CD4-positive, alpha-beta T cell treated with Interleukin-2 at 100 ng/mL for 4 hours (primary cell): ENCODE measurements at regions not wholly inside any gene's neighbourhood (a gene's known extent, or its start where the extent isn't known, plus 50 kb on each side); places are given as distances from the start of the nearest gene placed in this dataset.

ENCODE experiments used
- DNase-seq: peaks from one replicate; pipeline ENCODE4 v3.0.0-alpha.2; 2020; ENCODE audit warnings: low spot score

DNA sequence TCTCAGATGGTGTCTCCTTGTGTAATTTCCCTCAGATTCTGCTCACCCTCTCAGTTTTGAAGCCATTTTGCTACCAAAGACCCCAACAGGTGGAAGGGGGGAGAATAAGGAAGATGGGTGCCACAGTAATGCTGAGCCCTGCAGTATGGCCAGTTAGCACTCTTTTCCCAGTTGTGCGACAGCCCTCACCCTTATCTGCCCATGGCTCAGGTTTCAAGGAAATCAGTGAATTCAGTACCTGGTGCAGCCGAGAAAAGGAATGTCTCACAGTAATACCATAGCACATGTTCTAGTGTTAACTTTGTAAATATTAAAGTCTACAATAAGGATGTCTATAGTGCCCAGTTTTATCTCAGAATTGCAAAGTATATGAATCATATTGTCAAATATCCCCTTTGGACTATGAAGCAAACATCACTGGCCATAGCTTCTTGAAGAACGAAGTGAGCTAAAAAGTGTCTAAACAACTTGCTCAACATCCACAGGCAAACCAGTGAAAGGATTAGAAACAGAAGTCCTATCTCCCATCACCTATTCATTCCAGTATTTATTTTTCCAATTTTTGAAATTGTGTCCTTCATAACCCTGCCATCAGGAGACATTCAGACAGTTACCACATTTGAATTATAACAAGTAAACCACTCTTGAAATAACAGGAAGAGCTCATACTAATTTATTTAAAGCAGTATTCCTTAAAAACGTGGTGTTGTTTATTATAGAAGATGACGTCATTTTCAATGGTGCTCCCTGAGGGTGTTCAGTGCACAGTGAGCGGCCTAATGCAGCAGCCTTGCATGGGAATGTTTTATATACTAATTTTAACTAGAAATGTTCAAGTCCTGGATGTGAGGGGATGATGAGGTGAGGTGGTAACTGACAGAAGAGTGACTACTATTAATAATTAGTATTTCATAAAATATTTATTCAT is 366.2 kb downstream of the TFAP2A start:
- no peak for DNase-seq

DNA sequence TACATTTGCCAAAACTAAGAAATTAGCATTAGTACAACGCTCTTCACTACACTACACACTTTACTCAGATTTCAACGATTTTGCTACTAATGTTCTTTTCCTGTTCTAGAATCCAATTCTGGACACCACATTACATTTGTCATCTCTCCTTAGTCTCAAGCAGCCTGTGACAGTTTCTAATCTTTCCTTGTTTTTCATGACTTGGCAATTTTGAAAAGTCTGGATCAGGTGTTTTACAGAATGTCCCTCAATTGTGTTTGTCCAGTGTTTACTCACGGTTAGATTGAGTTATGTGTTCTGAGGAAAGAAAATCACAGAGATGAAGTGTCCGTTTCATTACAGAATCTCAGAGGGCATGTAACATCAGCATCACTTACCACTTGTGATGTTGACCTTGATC is 372.6 kb downstream of the TFAP2A start:
- DNase-seq: no peak

DNA sequence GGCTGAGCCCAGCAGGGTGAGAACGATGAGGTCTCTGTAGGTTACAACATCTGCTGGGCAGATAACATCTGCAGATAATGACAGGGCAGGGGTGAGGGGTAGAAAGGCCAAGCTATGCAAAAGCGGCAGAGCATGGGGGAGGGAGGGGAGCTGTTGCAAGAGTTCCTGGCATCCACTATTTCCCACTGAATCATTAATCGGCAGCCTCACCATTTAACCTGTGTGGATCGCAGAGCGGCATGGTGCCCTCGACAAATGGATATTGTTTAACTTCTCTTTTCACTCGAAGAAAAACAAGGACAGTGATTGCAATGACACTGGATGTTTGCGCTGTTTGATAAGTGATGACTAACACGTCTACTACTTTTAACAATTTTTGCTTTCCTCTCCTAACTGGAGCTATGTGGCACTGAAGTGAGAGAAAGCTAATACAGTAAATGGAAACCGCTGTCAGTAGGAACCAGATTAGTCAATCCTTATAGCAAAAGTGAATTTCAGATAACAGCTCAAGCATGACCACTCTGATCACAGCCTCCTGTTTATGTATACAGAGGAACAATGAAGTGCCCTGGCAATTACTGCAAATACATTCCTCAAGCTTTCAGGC is 381.5 kb downstream of the TFAP2A start:
- DNase-seq: no peak

DNA sequence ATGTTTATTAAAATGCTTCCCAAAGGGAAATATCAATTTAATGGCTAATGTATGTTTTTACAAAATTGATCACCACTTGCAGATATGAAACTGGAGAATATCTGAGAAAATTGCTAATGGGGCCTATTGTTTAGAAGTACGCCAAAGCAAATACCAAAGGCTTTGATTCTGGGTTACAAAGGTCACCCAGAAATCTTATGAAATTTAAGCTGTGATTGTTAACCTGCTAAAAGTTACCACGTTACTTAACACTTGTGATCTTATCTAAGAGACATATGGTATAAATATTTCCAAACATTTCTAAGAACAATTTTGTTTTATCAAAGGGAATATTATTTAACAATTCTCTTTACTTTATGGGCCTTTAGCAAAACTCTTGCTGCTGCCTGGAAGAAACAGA is 383.3 kb downstream of the TFAP2A start:
- no peak for DNase-seq

DNA sequence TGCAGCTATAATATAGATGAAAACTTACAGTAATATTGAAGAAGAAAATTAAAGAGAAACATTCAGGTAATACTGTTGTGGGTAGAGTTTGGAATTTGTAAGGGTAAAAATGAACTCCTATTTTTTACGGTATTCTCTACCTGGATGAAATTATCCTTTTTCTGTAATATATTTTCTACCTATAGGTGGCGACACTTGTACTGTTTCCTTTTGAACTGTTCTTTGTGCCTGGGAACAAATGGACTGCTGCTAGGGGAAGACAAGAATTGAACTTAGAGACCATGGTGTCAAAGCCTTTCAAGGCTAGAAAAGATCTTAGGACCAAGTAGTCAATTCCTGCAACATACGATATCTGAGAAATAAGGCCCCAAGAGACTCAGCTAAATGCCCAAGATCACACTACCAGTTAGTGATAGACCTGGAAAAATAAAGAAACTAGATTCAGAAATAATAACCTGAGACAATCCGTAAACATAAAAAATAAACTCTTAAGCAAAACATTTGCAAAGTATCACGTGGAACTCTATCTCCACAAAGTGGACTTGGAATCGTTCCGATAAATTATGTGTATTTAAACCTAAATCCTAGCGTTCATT is 383.8 kb downstream of the TFAP2A start:
- no peak for DNase-seq

DNA sequence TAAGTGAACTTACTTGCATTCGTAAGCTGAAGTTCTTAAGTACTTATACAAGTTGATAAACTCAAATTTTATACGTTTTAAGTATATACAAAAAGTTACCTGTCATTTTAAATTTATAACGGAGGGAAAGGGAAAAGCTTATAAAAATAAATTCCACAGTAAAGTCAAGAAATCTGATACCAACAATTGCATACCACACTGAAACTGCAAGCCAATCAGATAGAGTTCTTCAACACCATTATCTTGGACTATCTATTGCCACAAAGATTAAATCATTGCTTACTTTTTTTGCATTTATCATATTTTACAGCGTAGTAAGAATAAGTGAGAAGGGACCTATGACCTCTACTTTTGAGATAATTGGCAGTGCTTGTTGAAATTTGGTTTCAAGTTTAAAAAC is 386.7 kb downstream of the TFAP2A start:
- DNase-seq: no peak

DNA sequence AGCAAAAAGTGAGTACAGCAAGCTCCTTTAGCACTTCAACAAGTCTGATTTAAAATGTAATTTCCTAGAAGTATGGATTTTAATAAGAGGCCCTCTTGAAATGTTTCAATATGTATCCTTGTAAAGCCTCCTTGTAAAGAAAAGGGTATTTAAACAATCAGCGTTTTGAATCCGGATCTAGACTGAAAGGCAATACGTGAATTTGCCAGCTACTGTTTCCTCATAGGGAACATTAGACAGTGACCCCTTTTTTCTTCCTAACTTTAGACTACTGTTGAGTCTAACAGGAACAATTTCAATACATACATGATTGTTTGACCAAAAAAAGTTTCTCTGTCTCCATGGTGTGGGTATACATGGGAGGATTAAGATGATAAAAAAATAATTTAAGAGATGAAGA is 395.0 kb downstream of the TFAP2A start:
- no peak for DNase-seq

DNA sequence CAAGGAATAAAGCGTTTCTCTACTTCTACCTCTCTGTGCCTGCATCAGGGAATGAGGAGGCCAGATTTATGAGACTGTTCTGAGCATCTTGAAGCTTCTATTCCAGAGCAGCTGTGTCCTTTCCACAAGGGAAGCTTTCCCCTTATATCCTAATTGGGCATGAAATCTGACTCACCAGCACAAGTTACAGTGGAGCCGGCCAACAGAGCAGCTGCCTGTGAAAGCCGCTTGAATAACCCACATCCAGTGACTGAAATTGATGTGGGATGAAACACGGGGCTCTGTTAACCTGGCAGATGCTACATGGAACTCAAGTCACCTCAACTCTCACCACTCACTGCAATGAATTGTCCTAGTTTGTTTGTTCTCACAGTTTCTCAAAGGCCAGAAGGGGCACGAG is 400.3 kb downstream of the TFAP2A start:
- DNase-seq: no peak

DNA sequence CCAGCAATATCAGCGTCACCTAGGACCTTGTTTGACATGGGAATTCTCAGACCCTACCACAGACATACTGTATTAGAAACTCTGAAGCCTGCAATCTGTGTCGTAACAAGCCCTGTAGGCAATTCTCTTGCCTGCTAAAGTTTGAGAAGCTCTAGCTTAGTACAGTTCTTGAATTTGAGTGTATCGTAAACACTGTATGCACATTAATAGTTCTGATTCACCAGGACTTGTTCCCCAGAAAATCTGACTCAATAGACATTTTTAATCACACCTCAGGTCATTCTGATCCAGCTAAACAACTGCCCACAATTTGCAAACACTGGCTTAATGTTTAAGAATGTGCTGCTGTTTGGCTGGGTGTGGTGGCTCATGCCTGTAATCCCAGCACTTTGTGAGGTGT is 414.3 kb downstream of the TFAP2A start:
- DNase-seq: no peak

DNA sequence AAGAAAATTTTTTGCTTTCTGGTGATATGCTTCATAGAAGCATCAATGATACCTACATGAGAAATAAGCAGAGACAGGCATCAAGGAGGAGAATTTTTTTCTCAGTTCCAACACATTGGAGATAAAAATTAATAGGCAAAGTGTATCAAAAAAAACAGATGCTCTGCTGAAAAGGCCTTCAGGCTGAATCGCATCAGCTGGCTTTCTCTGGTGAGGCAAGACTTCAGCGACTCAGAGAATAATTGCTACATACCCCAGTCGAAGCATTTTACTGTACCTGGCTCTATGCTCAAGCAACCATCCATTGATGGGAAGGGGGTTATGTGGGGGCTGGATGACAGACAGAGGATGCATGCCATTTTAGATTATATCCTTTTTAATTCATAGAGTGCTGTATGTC is 415.1 kb downstream of the TFAP2A start:
- DNase-seq: no peak

DNA sequence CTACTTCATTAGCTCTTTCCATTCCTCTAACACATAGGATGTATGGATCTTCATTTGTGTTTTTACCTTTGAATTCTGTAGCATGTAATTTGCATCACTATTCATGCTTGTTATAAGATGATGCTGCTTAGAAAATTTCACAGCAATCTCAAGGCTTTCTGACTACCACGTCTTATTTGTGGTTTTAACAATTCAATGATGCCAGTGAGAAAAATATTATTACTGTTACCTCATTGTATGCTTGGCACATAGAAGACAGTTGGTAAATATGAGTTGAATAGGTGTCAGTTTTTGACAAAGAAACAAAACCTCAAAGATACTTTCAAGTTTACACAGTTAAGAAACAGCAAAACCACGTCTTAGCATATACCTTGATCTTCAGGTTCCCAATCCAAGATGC is 428.6 kb downstream of the TFAP2A start:
- DNase-seq: no peak

DNA sequence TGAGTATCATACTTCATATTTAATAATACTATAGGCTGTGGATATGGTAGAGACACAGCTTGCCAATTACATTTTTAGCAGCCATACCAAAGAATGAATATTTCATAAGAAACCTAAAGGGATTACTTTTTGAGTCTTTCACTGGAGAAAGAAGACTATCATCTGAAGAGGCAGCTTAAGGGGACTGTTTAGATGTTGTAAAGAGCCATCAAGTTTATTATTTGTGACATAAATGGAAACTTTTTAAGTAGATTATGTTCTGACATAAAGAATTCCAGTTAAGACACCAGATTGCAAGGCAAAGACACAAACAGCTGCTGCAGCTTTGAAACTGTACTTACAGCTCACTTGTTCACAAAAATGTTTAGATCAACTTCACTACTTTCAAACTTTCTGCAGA is 429.4 kb downstream of the TFAP2A start:
- no peak for DNase-seq

DNA sequence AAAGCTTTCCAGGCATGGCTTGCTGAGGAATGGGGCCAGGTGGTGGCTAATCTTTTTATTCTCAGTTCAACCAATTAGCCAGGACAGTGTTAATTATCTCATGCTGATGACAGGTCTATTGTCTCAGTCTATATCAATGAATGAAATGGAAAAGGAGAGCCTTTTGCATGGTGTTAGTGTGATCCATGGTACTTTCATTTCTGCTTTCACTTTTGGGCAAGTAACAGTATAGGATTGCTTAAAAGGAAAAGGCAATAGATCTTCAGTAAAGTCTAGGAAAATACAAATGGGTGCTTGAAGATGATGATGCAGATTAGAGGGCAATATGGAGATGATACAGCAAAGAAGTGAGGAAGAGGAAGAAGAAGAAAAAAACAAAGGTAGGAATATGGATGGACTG is 430.3 kb downstream of the TFAP2A start:
- no peak for DNase-seq

DNA sequence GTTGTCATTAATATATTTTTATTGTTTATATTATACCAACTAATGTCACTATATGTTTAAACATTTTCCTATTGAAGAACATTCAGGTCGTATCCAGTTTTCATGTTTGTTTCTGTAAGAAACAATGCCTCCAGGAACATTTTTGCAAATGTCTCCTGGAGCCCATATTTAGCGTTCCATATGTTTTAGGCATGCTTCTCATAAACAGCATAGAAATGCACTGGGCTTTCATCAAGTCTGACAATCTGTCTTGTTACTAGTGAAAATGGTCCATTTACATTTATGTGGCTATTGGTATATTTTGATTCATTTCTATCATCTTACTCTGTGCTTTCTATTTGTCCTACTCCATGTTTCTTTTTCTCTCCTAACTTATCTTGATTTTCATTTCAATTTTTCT is 431.7 kb downstream of the TFAP2A start:
- no peak for DNase-seq

DNA sequence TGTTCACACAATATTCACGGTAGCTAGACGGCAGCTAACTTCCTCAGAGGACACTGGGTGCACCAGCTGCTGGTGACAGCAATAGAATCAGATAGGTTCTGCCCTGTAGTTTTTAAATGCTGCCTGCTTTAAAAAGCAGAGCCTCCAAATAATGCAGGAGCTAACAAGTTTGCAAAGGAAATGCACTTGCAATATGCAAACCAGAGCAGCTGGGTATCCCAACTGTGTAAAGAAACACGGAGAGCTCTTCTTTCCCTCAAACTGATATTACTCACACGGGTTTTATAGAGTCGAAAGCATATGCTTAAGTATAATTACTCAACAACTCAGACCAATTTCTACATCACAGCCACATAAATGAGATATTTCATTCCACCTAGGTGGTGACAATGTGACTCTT is 432.7 kb downstream of the TFAP2A start:
- no peak for DNase-seq

DNA sequence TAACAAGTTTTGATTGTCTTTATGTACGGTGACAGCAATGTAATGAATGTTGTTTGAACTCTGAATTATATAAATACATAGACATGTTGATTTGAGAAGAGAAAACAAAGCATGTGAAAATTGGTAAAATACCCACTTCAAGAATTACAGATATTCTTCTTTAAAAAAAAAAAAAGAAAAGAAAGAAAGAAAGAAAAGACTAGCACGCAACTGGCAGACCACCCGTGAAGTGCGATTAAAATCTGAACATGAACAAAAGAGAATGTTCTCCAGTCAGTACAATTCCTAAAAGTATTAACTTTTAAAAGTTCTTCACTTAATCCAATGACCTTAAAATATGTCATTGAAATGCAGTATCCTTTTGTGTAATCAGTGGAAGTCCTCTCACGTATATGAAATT is 434.9 kb downstream of the TFAP2A start:
- no peak for DNase-seq

DNA sequence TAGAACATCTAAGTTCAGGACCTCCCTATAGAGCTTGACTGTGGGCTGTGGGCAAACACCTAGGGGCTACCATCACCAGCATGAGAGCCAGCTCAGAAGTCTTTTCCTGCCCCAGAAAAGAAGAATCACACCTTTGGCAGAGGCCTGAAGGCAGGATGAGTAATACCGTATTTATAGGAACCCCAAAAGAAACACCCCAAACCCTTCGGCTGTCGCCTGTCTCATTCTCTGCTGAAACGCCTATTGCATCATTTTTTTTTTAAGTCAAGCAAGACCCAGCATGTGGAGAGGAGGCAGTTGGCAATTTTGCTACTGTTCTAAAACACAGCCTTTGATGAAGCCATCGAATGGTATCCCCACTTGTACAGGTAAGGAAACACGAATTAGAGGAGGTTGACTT is 436.4 kb downstream of the TFAP2A start:
- DNase-seq: no peak

DNA sequence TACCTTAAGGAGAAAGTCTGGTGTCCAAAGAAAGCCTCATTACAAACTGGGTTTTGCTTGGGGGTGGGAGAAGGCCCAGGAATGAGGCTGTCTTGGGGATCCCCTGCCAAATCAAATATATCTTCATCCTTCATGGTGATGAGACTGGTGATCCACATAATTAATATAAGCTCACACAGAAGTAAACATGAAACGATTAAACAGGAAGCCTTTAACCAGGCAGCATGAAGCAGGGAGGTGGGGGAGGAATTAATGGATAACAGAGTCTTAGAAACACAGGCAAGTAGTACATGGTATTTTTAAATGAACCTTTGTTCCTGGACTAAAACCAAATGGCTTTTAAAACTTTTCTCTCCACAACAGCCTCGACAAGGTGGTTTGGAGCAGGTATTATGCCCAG is 437.5 kb downstream of the TFAP2A start:
- DNase-seq: no peak

DNA sequence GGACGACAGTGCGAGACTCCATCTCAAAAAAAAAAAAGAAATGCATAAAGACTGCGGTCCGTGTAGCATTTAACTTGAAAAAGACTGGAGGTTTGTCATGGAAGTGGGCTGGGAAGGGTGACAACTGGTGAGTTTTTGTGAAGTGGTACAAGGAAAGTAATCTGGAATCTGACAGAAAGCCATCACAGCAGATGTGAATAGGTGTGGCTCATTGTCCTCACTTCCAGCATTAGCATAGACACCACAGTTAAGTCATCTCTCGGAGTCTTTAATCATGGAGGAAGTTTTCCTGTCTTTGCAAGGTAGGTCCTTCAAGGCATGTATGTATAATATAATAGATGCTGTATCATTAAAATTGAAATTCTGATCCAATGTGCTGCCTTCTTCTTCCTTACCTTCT is 453.2 kb downstream of the TFAP2A start:
- DNase-seq: no peak

DNA sequence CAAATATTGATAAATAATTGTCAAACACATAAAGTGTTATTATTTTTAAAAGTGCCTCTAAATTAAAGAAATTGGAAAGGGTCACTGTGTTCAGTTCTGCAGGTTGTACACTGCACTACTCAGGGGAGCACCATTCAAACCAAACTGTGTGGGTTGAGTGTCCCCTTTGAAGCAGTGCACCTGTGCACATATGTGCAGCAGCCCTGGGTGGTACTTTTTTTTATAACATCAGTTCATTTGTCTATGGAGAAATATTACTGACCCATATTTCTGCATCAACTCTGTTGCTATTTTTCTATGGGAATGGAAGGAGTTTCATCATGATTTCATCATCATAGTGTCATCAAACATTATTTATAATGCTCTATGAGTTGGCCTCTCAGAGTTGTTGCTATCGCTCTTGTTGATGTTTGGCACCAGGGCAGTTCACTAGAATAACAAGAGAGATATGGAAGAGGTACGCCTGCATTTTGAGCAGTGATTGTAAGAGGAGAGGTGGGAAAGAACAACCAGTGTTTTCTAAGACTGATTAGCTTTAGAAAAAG is 457.6 kb downstream of the TFAP2A start:
- DNase-seq: no peak

DNA sequence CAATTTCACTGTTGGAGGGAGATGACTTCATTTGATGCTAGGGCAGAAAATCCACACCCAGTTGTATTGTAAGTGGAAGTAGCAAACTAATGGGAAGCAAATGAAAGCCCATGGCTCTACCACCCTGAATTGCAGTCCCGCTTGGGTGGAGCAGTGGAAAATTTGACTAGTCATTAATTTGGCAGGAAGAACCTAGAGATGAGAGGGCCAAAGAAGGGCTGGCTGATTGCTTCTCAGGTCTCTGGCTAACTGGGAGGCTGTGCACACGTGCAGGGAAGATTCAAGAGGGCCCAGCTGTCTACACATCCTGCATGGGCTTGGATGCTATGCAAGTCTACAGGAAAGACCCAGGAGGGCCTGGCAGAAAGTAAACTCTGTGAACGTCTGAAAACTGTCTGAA is 466.2 kb downstream of the TFAP2A start:
- DNase-seq: no peak

DNA sequence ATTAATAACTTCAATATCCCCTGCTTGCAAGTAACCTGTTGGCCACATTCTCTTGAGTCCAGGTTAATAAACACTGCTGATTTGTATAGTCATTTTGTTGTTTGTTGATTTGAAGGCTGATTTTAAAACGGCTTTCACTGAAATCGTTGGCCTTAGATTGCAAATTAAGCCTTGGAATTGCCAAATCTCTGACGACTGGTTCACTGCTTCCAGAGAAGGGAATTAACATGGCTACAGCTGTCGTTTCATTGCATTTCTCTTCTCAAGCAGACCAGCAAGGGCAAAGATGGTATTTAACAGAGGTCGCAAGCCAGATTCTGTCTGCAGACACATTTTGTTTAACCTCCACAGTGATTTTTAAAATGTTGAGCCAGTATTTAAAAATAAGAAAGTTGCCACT is 470.9 kb downstream of the TFAP2A start:
- DNase-seq: no peak

DNA sequence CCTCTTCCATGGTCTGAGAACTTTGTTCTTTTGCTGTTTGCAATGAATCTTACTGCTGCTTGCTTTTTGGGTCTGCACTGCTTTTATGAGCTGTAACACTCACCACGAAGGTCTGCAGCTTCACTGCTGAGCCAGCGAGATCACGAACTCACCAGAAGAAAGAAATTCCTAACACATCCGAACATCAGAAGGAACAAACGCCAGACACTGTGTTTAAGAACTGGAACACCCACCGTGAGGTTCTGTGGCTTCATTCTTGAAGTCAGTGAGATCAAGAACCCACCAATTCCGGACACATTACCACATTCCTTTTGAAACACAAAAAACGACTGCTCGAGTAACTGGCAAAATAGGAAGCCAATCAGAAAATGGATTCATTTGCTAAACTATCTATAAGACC is 471.8 kb downstream of the TFAP2A start:
- DNase-seq: no peak
